H54 (cell line): ENCODE measurements at regions not wholly inside any gene's neighbourhood (a gene's known extent, or its start where the extent isn't known, plus 50 kb on each side); places are given as distances from the start of the nearest gene placed in this dataset.

Source experiments
- DNase-seq: peaks from one replicate; pipeline ENCODE4 v3.0.0; 2011; ENCODE audit warnings: low spot score, mixed read lengths; ENCODE audit not compliant: insufficient read length
- FAIRE-seq: peaks from 3 replicates; lab custom pipeline; 2011; peaks lifted over from hg19 to GRCh38; lab: Jason Lieb, UNC
- POLR2A ChIP-seq: IDR thresholded peaks from 2 replicates; pipeline ENCODE4 v1.6.1; 2011; ENCODE audit warnings: low read depth, mild to moderate bottlenecking, low read length

GRCh38 chr1:10905841-10906655 lies 106.4 kb upstream of the TARDBP start:
- DNase-seq (no peak), FAIRE-seq (no peak)
- no peak for TF ChIP-seq POLR2A

- no peak for DNase-seq
Observed at GRCh38 chr1:10906866-10907519, 105.5 kb upstream of the TARDBP start.

GRCh38 chr1:10908266-10908665 lies 104.2 kb upstream of the TARDBP start:
- FAIRE-seq (no peak), DNase-seq (no peak)
- no peak for TF ChIP-seq POLR2A

More at GRCh38 chr1:10906866-10907519, 105.5 kb upstream of the TARDBP start:
- FAIRE-seq, result no peak
- no peak for TF ChIP-seq POLR2A

- no peak for FAIRE-seq
- peak; percentile 50 for DNase-seq
- TF ChIP-seq POLR2A, result no peak
Observed at GRCh38 chr1:10909697-10910680, 102.5 kb upstream of the TARDBP start.

- FAIRE-seq (no peak), DNase-seq (no peak)
- TF ChIP-seq POLR2A, result no peak
Observed at GRCh38 chr1:10910681-10911489, 101.6 kb upstream of the TARDBP start.

GRCh38 chr1:10911490-10912166 lies 100.8 kb upstream of the TARDBP start:
- no peak for TF ChIP-seq POLR2A
- DNase-seq (no peak), FAIRE-seq (no peak)

- no peak for TF ChIP-seq POLR2A
- no peak for DNase-seq
- no peak for FAIRE-seq
Observed at GRCh38 chr1:10912441-10912840, 100.0 kb upstream of the TARDBP start.

GRCh38 chr1:10914056-10914455 lies 98.4 kb upstream of the TARDBP start:
- TF ChIP-seq POLR2A, result no peak
- FAIRE-seq, result no peak
- DNase-seq, result no peak

GRCh38 chr1:10915594-10915993 lies 96.9 kb upstream of the TARDBP start:
- no peak for DNase-seq
- no peak for FAIRE-seq

GRCh38 chr1:10916311-10916710 lies 96.1 kb upstream of the TARDBP start:
- DNase-seq (no peak), FAIRE-seq (no peak)
- no peak for TF ChIP-seq POLR2A

More at GRCh38 chr1:10915594-10915993, 96.9 kb upstream of the TARDBP start:
- no peak for TF ChIP-seq POLR2A

GRCh38 chr1:10916991-10917390 lies 95.5 kb upstream of the TARDBP start:
- DNase-seq (no peak), FAIRE-seq (no peak)
- TF ChIP-seq POLR2A, result no peak
